C4-2B (cell line): ENCODE measurements at regions not wholly inside any gene's neighbourhood (a gene's known extent, or its start where the extent isn't known, plus 50 kb on each side); places are given as distances from the start of the nearest gene placed in this dataset.

Source experiments
- CTCF ChIP-seq: fragments of 450-650 bp; conservative IDR thresholded peaks from 2 replicates; pipeline ENCODE4 v1.5.1; 2017; ENCODE audit warnings: mild to moderate bottlenecking
- ZFX ChIP-seq: fragments of 450-650 bp; IDR thresholded peaks from 2 replicates; pipeline ENCODE4 v1.6.1; 2017

GRCh38 chr21:22145545-22145944 lies 1147.3 kb downstream of the NCAM2 start:
- TF ChIP-seq CTCF (no peak), ZFX (no peak)
